ENCODE measurements at regions not wholly inside any gene's neighbourhood (a gene's known extent, or its start where the extent isn't known, plus 50 kb on each side); places are given as distances from the start of the nearest gene placed in this dataset.

DNA sequence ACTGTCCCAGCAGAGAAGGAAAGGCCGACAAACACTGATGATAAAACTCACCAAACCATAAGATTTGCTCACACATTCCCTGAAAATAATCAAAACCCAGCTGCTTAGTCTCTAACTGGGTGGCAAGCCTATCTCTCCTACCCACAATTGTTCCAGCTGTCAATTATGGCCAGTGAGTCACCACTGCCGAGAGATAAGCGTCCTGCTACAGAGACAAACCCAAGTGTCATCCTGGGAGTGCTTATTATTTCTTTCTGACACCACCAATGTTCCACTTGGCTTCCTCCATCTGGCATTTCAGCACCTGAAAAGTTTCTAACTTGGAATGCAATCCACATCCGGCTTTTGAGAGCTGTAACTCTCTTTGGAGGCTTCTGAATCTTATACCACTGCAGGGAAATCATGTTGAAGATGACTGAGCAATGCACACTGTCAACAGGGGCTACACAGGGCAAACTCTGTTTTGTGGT lies 51.5 kb upstream of the VAV3 start (continued):
- TF ChIP-seq, protein P1, sequence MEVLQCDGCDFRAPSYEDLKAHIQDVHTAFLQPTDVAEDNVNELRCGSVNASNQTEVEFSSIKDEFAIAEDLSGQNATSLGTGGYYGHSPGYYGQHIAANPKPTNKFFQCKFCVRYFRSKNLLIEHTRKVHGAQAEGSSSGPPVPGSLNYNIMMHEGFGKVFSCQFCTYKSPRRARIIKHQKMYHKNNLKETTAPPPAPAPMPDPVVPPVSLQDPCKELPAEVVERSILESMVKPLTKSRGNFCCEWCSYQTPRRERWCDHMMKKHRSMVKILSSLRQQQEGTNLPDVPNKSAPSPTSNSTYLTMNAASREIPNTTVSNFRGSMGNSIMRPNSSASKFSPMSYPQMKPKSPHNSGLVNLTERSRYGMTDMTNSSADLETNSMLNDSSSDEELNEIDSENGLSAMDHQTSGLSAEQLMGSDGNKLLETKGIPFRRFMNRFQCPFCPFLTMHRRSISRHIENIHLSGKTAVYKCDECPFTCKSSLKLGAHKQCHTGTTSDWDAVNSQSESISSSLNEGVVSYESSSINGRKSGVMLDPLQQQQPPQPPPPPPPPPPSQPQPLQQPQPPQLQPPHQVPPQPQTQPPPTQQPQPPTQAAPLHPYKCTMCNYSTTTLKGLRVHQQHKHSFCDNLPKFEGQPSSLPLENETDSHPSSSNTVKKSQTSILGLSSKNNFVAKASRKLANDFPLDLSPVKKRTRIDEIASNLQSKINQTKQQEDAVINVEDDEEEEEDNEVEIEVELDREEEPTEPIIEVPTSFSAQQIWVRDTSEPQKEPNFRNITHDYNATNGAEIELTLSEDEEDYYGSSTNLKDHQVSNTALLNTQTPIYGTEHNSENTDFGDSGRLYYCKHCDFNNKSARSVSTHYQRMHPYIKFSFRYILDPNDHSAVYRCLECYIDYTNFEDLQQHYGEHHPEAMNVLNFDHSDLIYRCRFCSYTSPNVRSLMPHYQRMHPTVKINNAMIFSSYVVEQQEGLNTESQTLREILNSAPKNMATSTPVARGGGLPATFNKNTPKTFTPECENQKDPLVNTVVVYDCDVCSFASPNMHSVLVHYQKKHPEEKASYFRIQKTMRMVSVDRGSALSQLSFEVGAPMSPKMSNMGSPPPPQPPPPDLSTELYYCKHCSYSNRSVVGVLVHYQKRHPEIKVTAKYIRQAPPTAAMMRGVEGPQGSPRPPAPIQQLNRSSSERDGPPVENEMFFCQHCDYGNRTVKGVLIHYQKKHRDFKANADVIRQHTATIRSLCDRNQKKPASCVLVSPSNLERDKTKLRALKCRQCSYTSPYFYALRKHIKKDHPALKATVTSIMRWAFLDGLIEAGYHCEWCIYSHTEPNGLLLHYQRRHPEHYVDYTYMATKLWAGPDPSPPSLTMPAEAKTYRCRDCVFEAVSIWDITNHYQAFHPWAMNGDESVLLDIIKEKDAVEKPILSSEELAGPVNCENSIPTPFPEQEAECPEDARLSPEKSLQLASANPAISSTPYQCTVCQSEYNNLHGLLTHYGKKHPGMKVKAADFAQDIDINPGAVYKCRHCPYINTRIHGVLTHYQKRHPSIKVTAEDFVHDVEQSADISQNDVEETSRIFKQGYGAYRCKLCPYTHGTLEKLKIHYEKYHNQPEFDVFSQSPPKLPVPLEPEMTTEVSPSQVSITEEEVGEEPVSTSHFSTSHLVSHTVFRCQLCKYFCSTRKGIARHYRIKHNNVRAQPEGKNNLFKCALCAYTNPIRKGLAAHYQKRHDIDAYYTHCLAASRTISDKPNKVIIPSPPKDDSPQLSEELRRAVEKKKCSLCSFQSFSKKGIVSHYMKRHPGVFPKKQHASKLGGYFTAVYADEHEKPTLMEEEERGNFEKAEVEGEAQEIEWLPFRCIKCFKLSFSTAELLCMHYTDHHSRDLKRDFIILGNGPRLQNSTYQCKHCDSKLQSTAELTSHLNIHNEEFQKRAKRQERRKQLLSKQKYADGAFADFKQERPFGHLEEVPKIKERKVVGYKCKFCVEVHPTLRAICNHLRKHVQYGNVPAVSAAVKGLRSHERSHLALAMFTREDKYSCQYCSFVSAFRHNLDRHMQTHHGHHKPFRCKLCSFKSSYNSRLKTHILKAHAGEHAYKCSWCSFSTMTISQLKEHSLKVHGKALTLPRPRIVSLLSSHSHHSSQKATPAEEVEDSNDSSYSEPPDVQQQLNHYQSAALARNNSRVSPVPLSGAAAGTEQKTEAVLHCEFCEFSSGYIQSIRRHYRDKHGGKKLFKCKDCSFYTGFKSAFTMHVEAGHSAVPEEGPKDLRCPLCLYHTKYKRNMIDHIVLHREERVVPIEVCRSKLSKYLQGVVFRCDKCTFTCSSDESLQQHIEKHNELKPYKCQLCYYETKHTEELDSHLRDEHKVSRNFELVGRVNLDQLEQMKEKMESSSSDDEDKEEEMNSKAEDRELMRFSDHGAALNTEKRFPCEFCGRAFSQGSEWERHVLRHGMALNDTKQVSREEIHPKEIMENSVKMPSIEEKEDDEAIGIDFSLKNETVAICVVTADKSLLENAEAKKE (CRISPR knock-in tag; IDR thresholded peaks at IDR 0.05) = no peak
- TF ChIP-seq EZH2phosphoT487 (IDR thresholded peaks at IDR 0.05; ENCODE audit: unreplicated experiment) (no peak), ZNF331 (CRISPR knock-in tag; IDR thresholded peaks at IDR 0.05; ENCODE audit: low read depth) (no peak), EZH2 (IDR thresholded peaks at IDR 0.05; ENCODE audit: low read depth, unreplicated experiment) (no peak), NANOG (IDR thresholded peaks at IDR 0.05; ENCODE audit: borderline replicate concordance) (no peak)

Measured in GM23338 (cell line).